ENCODE measurements at regions not wholly inside any gene's neighbourhood (a gene's known extent, or its start where the extent isn't known, plus 50 kb on each side); places are given as distances from the start of the nearest gene placed in this dataset.

DNA sequence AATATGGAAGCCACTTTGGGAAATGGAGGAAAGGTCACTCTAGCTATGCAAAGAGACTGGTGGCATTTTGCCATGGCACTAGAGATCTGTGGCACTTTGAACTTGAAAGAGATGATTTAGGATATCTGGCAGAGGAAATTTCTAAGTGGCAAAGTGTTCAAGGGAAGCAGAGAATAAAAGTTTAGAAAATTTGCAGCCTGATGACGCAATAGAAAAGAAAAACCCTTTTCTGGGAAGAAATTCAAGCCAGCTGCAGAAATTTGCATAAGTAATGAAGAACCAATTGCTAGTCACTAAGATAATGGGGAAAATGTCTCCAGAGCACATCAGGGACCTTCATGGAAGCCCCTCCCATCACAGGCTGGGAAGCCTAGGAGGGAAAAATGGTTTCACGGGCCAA lies 191.1 kb upstream of the B3GALT2 start:
- Histone ChIP-seq H3K9ac (ENCODE audit: insufficient read depth in 1 of 2, low read length in 2 of 2) (no peak overlapping the region), H3K4me1 (ENCODE audit: control insufficient read depth in 5 of 5, insufficient read depth in 5 of 5, low read length in 5 of 5) (no peaks in the 10 kb centered on the region), H3K27ac (ENCODE audit: low read depth in 1 of 2, low read length in 1 of 2) (no peak overlapping the region), H3K9me3 (ENCODE audit: control insufficient read depth in 4 of 4, insufficient read depth in 3 of 4, low read length in 3 of 4) (no peaks in the 10 kb centered on the region), H3K27me3 (ENCODE audit: control insufficient read depth in 3 of 3, insufficient read depth in 3 of 3, low read length in 2 of 3) (no peaks in the 10 kb centered on the region), H3K4me3 (no peak overlapping the region), H3K36me3 (ENCODE audit: control insufficient read depth in 4 of 4, insufficient read depth in 4 of 4, low read length in 4 of 4) (no peaks in the 10 kb centered on the region)
- no peak for ATAC-seq (ENCODE audit: insufficient read depth, low FRiP score)
- no peak for DNase-seq
- WGBS, 2 donors = 88 to 97% methylated on average over 2 of the region's 2 CpGs
- no peak for TF ChIP-seq CTCF (IDR thresholded peaks at IDR 0.05; ENCODE audit: control extremely low read depth, extremely low read depth)

- TF ChIP-seq CTCF (IDR thresholded peaks at IDR 0.05; ENCODE audit: control extremely low read depth, extremely low read depth) = no peak
- 95 to 97% methylated on average over 2 of the region's 2 CpGs for WGBS, 2 donors
- ATAC-seq (ENCODE audit: insufficient read depth, low FRiP score) (no peak), DNase-seq (no peak)
- Histone ChIP-seq H3K27me3 (ENCODE audit: control insufficient read depth in 3 of 3, insufficient read depth in 3 of 3, low read length in 2 of 3) (no peaks in the 10 kb centered on the region), H3K4me1 (ENCODE audit: control insufficient read depth in 5 of 5, insufficient read depth in 5 of 5, low read length in 5 of 5) (peaks cover 0 to 2% (median 0%) of the 10 kb centered on the region in 5 donors), H3K9me3 (ENCODE audit: control insufficient read depth in 4 of 4, insufficient read depth in 3 of 4, low read length in 3 of 4) (no peaks in the 10 kb centered on the region), H3K27ac (ENCODE audit: low read depth in 1 of 2, low read length in 1 of 2) (no peak overlapping the region), H3K4me3 (no peak overlapping the region), H3K36me3 (ENCODE audit: control insufficient read depth in 4 of 4, insufficient read depth in 4 of 4, low read length in 4 of 4) (no peaks in the 10 kb centered on the region), H3K9ac (ENCODE audit: insufficient read depth in 1 of 2, low read length in 2 of 2) (no peak overlapping the region)
These were observed 186.1 kb upstream of the B3GALT2 start for GRCh38 chr1:193372553-193372952.

- WGBS, 2 donors = 24 to 39% methylated on average over 5 of the region's 5 CpGs
- H3K4me3 ChIP-seq = no peak overlapping the region
These were observed 181.9 kb upstream of the B3GALT2 start for GRCh38 chr1:193368302-193368701.

More at GRCh38 chr1:193368302-193368701, 181.9 kb upstream of the B3GALT2 start:
- peak overlapping the region in 1 of 2 donors; percentile 47 for H3K27ac ChIP-seq (ENCODE audit: low read depth in 1 of 2, low read length in 1 of 2)
- DNase-seq (peak in 1 of 3 donors; percentile 26), ATAC-seq (ENCODE audit: insufficient read depth, low FRiP score) (no peak)
- TF ChIP-seq CTCF (IDR thresholded peaks at IDR 0.05; ENCODE audit: control extremely low read depth, extremely low read depth) = no peak
- H3K9ac ChIP-seq (ENCODE audit: insufficient read depth in 1 of 2, low read length in 2 of 2) = peak overlapping the region in 1 of 2 donors; percentile 6
- no peaks in the 10 kb centered on the region for H3K9me3 ChIP-seq (ENCODE audit: control insufficient read depth in 4 of 4, insufficient read depth in 3 of 4, low read length in 3 of 4)
- peaks cover 0 to 3% (median 0%) of the 10 kb centered on the region in 4 donors for H3K36me3 ChIP-seq (ENCODE audit: control insufficient read depth in 4 of 4, insufficient read depth in 4 of 4, low read length in 4 of 4)
- peaks cover 0 to 2% (median 0%) of the 10 kb centered on the region in 5 donors for H3K4me1 ChIP-seq (ENCODE audit: control insufficient read depth in 5 of 5, insufficient read depth in 5 of 5, low read length in 5 of 5)
- H3K27me3 ChIP-seq (ENCODE audit: control insufficient read depth in 3 of 3, insufficient read depth in 3 of 3, low read length in 2 of 3) = no peaks in the 10 kb centered on the region

Measured in lung (tissue), 11 donors.